T-helper 9 cell (primary cell): ENCODE measurements at regions not wholly inside any gene's neighbourhood (a gene's known extent, or its start where the extent isn't known, plus 50 kb on each side); places are given as distances from the start of the nearest gene placed in this dataset.

Experiments
- DNase-seq: peaks from one replicate; pipeline ENCODE4 v3.0.0-alpha.2; 2020

- no peak for DNase-seq
Measured at GRCh38 chr21:24852610-24853195, 754.6 kb downstream of the MRPL39 start.

GRCh38 chr21:24850121-24850520 is 757.2 kb downstream of the MRPL39 start:
- DNase-seq = no peak

DNA sequence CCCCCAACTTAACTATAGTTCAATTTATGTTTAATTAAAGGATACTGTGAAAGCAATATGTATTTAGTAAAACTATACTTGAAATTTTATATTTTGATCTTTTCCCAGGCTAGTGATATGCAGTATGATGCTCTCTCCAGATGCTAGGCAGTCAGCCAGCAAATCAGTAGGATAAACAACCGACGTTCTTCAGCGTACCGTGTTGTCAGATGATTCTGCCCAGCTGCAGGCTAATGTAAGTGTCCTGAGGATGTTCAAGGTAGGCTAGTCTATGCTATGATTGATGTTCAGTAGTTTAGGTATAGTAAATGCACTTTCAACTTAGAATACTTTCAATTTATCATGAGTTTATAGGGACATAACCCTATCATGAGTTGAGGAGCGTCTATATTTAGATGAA is 762.6 kb downstream of the MRPL39 start:
- DNase-seq = no peak

- DNase-seq = no peak
Measured at GRCh38 chr21:24840287-24840686, 767.0 kb downstream of the MRPL39 start.

GRCh38 chr21:24832961-24833360 is 774.3 kb downstream of the MRPL39 start:
- DNase-seq = no peak

- DNase-seq = no peak
Measured at GRCh38 chr21:24829397-24829796, 777.9 kb downstream of the MRPL39 start.

GRCh38 chr21:24826822-24827221 is 780.5 kb downstream of the MRPL39 start:
- DNase-seq = no peak

DNA sequence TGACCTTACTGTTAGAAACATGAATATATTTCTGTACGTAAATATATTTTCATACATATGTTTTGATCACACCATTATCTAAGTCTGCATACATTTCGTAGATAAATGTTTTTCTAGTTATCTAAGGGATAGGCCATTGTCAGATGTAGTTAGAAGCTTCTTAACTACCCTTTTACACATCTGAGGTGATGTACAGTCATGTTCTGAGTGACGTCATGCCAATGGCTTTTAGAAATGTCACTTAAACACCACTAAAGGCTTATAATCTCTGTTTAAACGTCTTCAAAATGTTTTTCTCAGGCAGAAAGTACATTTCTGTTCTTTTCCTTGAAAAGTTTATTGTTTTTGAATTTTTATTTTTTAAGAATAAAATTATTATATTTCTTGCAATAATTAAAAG is 781.9 kb downstream of the MRPL39 start:
- DNase-seq = no peak

DNA sequence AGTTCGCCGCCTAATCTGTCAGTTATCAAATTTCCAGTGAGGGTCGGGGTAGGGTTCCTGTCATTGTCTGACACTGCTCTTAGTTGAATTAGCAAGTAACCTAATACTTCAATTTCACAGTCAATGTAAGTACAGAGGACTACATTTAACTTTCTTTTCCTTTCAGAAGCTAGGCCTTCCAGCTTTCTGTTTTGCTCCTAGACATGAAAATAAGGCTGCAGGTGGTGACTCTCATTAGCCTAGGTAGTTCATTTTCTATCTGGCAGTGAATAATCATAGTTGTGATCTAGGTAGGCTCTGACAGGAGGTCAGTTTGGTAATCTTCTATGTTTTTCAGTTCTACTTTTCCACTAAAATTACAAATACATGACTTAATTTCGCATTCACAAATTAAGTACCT is 783.1 kb downstream of the MRPL39 start:
- no peak for DNase-seq

- no peak for DNase-seq
Measured at GRCh38 chr21:24823247-24823646, 784.0 kb downstream of the MRPL39 start.

GRCh38 chr21:24785033-24785432 is 822.2 kb downstream of the MRPL39 start:
- no peak for DNase-seq

DNA sequence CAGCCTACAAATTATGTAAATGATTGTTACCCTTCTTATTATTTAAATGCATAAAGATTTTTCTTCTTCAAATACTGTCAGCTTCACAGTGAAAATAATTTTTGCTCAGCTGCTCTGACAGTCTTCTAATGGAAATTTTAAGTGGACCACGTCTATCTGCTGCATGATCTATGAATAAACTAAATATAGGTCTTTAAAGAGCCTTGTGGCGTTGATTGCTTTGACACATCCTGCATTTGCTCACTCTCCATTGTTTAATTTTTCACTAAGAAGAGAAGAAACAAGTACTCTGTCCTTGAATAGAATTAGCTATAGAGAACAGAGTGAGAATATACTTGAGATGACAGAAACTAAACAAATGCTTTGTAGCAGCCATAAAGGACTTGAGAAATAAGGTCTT is 826.1 kb downstream of the MRPL39 start:
- no peak for DNase-seq

GRCh38 chr21:24759348-24760075 is 847.8 kb downstream of the MRPL39 start:
- no peak for DNase-seq

DNA sequence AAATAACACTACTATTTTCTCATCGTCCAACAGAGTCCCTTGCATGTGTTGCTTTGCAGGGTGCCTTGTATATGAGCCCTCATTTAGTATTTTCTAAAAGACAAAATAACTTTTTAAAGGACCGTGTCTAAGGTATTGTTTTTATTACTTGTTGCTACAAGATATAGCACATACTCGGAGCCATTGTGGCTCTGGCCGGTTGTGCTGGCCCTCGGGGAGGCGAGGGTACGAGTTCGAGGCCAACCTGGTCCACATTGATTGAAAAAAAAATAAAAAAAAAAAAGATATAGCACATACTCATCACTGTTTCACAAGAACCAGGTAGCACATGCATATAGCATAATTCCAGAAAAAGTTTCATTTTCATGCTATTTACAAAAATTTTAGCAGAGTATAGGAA is 869.2 kb downstream of the MRPL39 start:
- DNase-seq = no peak

DNA sequence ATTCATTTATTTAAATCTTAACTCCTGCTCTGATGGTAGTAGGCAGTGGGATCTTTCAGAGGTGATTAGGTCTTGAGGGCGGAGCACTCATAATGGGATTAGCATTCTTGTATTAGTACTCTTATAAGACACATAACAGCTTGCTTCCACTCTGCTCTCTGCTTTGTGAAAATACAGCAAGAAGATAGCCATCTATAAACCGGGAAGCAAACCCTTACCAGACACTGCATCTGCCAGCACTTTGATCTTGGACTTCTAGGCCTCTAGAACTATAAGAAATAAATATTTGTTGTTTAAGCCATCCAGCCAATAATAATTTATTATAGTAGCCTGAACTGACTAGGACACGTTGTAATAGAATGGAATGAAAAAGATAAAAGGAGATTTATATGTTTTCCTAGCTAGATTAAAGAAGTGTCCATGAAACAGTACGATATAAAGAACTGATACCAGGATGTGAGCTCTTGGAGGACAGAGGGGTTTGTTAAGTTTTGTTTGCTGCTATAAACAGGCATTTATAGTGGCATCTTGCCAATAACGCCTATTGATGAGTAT is 869.9 kb downstream of the MRPL39 start:
- no peak for DNase-seq

DNA sequence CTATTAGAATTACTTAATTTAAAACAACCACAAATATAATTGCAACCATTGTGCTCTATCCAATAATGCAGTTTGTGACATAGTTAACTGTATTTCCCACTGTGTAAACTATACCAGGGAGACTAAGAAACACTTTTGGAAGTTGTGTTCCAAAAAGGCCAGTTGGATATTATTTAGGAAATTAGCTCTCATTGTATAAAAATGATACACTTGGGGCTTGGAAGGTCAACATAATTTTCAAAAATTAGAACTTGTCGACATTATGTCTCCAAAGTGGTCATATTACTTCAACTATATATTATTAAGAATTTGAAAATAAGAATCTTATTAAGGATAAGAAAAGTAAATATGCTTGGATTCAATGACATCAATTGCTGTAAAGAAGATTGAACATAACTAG is 876.6 kb downstream of the MRPL39 start:
- no peak for DNase-seq

DNA sequence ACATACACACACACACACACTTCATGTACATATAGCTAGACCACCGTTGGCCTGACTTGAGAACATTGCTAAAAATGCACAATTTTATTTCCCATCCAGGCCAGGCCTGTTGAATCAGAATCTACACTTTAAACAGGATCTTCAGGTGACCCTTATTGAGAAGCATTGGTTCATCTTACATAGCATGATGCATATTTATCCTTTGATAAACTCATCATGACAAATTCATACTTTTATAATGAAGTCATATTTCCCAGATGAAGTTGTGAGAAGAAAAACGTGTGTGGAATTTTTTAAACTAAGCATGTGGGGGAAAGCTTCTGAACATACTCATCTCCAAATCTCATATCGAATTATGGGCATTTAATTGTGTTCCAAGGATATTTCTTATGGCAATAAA is 877.7 kb downstream of the MRPL39 start:
- DNase-seq = no peak

DNA sequence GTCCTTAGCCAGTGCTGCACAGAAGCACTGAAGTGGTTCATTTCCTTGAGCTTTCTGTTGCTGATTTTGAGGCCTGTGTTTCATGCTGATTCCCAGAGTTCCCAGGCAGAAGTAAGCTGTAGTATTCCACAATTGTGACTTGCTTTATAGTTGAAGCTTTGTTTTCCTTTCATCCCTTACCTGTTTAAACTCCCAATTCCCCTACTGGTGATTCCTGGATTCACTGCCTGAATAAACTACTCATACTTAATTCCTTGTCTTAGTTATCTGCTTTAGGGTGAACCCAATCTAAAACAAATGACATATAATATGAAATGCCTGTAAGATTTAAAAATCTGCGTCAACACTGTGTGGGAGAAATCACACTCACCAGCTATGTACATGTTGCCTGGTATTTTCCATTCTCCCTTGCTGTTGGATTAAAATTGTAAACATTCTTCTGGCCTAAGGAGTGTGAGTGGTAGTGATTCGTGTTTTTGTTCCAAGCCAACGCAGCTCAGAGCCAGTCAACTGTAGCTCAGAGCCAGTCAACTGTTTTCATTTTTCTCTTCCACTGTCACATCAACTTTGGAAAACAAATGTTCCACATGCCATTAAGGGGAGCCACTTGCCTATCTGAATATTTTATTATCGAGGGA is 879.4 kb downstream of the MRPL39 start:
- no peak for DNase-seq

- DNase-seq = no peak
Measured at GRCh38 chr21:24716281-24716918, 890.9 kb downstream of the MRPL39 start.

GRCh38 chr21:24714646-24715200 is 892.6 kb downstream of the MRPL39 start:
- DNase-seq = no peak

GRCh38 chr21:24705201-24705600 is 902.1 kb downstream of the MRPL39 start:
- DNase-seq = no peak

DNA sequence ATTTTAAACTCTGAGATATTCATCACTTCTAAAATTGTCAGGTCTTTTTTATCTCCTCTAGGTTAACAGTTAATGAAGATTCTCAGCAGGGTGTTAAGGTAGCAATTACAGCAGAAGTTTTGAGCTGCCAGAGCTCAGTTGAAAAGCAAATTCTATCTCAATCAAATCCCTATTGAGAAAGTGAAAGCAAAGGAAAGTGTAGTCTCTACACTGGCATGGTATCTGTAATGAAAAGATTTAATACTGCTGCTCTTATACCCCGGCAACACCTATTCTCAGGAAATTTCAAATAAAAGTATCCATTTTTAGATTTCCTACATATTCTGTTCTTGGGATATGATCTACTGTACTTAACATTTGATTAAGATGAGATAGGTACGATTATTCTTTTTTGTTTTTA is 913.5 kb downstream of the MRPL39 start:
- DNase-seq = no peak

DNA sequence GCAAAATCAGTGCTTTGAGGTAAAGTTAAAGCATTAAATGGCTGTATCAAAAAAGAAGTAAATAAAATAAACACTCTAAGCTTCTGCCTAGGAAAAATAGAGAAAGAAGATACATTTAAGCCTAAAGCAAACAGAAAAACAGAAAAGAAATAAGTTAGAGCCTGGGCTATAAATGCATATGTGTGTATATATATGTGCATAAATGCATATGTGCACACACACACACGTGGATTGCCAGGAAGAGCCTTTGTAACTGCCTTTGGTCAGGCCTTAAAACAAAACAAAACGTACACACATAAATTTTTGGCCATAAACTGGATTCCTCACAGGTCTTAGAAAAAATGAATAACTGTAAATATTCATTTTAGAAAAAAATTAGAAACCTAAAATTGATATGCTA is 925.8 kb downstream of the MRPL39 start:
- DNase-seq = no peak
